Neutrophil (primary cell): ENCODE measurements at regions not wholly inside any gene's neighbourhood (a gene's known extent, or its start where the extent isn't known, plus 50 kb on each side); places are given as distances from the start of the nearest gene placed in this dataset.

ENCODE experiments used
- H3K27ac ChIP-seq: fragments of 200-600 bp; sonication (generic); 2 replicates; pipeline ENCODE4 v1.5.1; 2016; ENCODE audit warnings: mild to moderate bottlenecking, moderate library complexity
- H3K27me3 ChIP-seq: fragments of 200-600 bp; sonication (generic); 2 replicates; pipeline ENCODE4 v1.6.0; 2016; ENCODE audit warnings: mild to moderate bottlenecking
- H3K36me3 ChIP-seq: fragments of 200-600 bp; sonication (generic); 2 replicates; pipeline ENCODE4 v1.5.1; 2017
- H3K4me1 ChIP-seq, 2 experiments: fragments of 200-600 bp in 1 of 2; sonication (generic) in 1 of 2; 1 replicate in 1 of 2; 2 replicates in 1 of 2; pipeline versions ENCODE4 v1.5.1 to v1.6.1; 2013 to 2016; ENCODE audit warnings: low read depth in 1 of 2, low read length in 1 of 2, mild to moderate bottlenecking in 1 of 2, moderate library complexity in 1 of 2; ENCODE audit not compliant: control insufficient read depth in 1 of 2, insufficient read depth in 1 of 2
- H3K4me3 ChIP-seq, 2 experiments: fragments of 200-600 bp in 1 of 2; sonication (generic) in 1 of 2; 1 replicate in 1 of 2; 2 replicates in 1 of 2; pipeline ENCODE4 v1.5.1; 2013 to 2016; ENCODE audit warnings: low read depth in 1 of 2, low read length in 1 of 2, mild to moderate bottlenecking in 1 of 2, moderate library complexity in 1 of 2
- H3K9me3 ChIP-seq: fragments of 200-600 bp; sonication (generic); 2 replicates; pipeline ENCODE4 v1.5.1; 2016
- CTCF ChIP-seq: fragments of 200-600 bp; sonication (generic); IDR thresholded peaks from 2 replicates; pipeline ENCODE4 v1.5.1; 2016; ENCODE audit warnings: antibody characterized with exemption

GRCh38 chr15:62453375-62453774 lies 288.3 kb upstream of the C2CD4B start:
- Histone ChIP-seq H3K9me3 (no peaks in the 10 kb centered on the region), H3K27ac (no peak overlapping the region), H3K4me1 (no peaks in the 10 kb centered on the region), H3K4me3 (no peak overlapping the region), H3K36me3 (no peaks in the 10 kb centered on the region), H3K27me3 (no peaks in the 10 kb centered on the region)
- no peak for TF ChIP-seq CTCF

GRCh38 chr15:62453981-62454380 lies 288.9 kb upstream of the C2CD4B start:
- H3K4me3 ChIP-seq = no peak overlapping the region
- H3K27ac ChIP-seq = no peak overlapping the region
- no peaks in the 10 kb centered on the region for H3K4me1 ChIP-seq
- no peaks in the 10 kb centered on the region for H3K27me3 ChIP-seq
- no peak for TF ChIP-seq CTCF
- H3K36me3 ChIP-seq = no peaks in the 10 kb centered on the region
- H3K9me3 ChIP-seq = no peaks in the 10 kb centered on the region

- Histone ChIP-seq H3K27me3 (no peaks in the 10 kb centered on the region), H3K4me3 (no peak overlapping the region), H3K9me3 (no peaks in the 10 kb centered on the region), H3K36me3 (no peaks in the 10 kb centered on the region), H3K27ac (no peak overlapping the region), H3K4me1 (no peaks in the 10 kb centered on the region)
- TF ChIP-seq CTCF = no peak
Measured at GRCh38 chr15:62454567-62455172, 289.6 kb upstream of the C2CD4B start.

GRCh38 chr15:62455441-62455921 lies 290.4 kb upstream of the C2CD4B start:
- H3K27me3 ChIP-seq = no peaks in the 10 kb centered on the region
- no peaks in the 10 kb centered on the region for H3K4me1 ChIP-seq
- no peak overlapping the region for H3K27ac ChIP-seq
- no peaks in the 10 kb centered on the region for H3K9me3 ChIP-seq
- no peak for TF ChIP-seq CTCF
- no peak overlapping the region for H3K4me3 ChIP-seq
- no peaks in the 10 kb centered on the region for H3K36me3 ChIP-seq

GRCh38 chr15:62456011-62456920 lies 291.2 kb upstream of the C2CD4B start:
- no peak for TF ChIP-seq CTCF
- no peaks in the 10 kb centered on the region for H3K4me1 ChIP-seq
- no peak overlapping the region for H3K27ac ChIP-seq
- no peaks in the 10 kb centered on the region for H3K9me3 ChIP-seq
- no peaks in the 10 kb centered on the region for H3K36me3 ChIP-seq
- no peaks in the 10 kb centered on the region for H3K27me3 ChIP-seq
- H3K4me3 ChIP-seq = no peak overlapping the region
